GM23248 (cell line): ENCODE measurements at regions not wholly inside any gene's neighbourhood (a gene's known extent, or its start where the extent isn't known, plus 50 kb on each side); places are given as distances from the start of the nearest gene placed in this dataset.

Source experiments
- EZH2 ChIP-seq: fragments of 200-600 bp; sonication (generic); IDR thresholded peaks from 2 replicates; pipeline ENCODE4 v1.6.1; 2018; ENCODE audit warnings: antibody characterized with exemption, mild to moderate bottlenecking; ENCODE audit not compliant: insufficient read depth, poor library complexity, severe bottlenecking
- EZH2phosphoT487 ChIP-seq: fragments of 200-600 bp; sonication (generic); IDR thresholded peaks from 2 replicates; pipeline ENCODE4 v1.6.1; 2018; ENCODE audit warnings: antibody characterized with exemption, moderate library complexity, mild to moderate bottlenecking, low read depth; ENCODE audit not compliant: insufficient read depth

- TF ChIP-seq EZH2 = no peak
- TF ChIP-seq EZH2phosphoT487 = no peak
These were observed 247.5 kb upstream of the LRIG1 start for GRCh38 chr3:66748175-66748876.
